AG20443 (cell line): ENCODE measurements at regions not wholly inside any gene's neighbourhood (a gene's known extent, or its start where the extent isn't known, plus 50 kb on each side); places are given as distances from the start of the nearest gene placed in this dataset.

Experiments used
- DNase-seq: peaks from one replicate; pipeline ENCODE4 v3.0.0; 2012; ENCODE audit warnings: low spot score, mixed read lengths

DNA sequence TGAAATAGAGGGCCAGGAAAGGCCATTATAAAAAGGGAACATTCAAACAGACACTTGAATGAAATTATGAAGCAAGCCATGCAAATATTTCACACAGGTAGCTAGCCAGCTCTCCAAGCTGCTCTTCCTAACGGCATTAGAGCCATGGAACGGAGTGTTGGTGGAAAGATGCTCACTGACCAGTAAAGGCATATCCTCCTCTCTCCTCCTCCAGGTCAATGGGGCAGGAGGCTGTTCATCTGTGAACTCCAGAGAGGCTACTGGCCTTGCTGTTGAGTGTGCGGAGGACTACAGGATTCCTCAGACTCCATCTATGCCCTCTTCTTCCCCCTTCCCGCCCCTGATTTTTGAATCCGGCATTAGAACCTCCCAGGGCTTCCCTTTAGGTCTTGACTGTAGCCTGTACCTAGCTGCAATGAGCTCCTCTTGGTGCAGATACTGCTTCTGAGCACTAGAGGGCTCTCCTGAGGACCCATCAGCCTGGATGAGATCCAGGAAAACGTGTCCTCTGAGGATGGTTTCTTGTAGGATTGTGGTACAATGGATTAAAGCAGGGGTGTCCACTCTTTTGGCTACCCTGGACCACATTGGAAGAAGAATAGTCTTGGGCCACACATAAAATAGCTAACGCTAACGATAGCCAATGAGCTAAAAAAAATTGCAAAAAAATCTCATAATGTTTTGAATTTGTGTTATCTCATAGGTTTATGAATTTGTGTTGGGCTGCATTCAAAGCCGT is 162.2 kb downstream of the SREK1 start:
- DNase-seq = peak; percentile 86

DNA sequence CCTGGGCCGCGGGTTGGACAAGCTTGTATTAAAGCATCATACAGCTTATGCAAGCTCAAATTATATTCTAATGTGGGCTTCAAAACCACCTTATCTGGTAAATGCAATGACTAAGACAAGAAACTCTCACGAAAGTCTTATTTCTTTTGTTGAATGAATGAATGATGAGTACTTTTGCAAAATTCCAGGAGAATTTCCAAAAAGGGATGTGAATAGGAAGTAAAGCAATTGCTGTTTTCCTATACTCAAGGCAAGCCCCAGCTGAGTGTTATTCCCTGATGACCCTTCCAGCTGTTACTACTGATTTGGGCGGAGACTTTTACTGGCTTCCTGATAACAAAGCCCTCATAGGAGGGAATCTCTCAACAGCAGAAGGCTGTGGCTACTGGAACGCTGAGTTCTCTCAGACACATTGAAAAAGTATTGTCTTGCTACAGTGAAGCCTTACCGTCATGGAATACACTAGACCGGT is 162.8 kb downstream of the SREK1 start:
- no peak for DNase-seq

DNA sequence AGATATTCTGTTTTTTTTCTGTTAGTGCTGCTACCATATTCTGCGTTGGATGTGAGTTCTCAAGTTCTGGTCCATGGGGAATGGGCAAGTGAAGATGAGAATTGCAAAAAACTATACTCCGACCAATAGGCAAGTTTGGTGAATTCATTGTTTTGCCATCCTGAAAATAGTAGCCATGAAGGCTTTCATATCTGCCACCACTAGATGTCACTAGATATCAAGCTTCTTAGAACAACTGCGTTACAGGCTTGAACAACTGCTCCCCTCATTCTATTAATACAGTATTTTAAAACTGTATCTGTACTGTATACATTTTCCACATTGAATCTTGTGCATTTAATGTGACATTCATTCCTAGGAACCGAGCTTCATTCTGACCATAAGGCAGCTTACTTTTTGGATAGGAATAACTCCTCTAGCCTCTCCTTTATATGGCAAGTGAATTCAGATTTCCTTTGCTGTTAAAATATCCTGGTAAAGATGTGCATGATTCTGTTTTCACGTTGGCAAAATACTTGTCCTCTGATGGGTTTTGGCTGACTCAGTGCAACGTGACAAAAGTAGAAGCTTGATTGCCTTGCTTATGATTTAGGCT is 163.6 kb downstream of the SREK1 start:
- peak; percentile 70 for DNase-seq

DNA sequence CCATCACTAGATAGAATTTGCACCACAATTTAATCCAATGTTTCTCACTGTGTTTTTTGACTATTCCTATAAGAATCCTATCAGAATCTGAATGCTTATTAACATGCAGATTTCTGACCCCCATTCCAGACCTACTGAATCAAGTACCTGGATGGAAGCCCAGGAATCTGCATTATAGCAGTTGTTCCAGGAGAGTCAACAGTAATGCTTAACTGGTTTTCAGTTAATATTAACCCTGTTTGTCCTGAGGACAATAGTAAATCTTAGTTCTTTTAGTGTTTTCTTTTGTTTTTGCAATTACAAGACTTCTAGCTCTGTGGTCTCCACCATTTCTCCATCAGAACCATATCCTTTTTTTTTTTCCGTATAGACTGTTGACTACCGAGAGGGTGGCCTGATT is 168.2 kb downstream of the SREK1 start:
- DNase-seq = no peak

DNA sequence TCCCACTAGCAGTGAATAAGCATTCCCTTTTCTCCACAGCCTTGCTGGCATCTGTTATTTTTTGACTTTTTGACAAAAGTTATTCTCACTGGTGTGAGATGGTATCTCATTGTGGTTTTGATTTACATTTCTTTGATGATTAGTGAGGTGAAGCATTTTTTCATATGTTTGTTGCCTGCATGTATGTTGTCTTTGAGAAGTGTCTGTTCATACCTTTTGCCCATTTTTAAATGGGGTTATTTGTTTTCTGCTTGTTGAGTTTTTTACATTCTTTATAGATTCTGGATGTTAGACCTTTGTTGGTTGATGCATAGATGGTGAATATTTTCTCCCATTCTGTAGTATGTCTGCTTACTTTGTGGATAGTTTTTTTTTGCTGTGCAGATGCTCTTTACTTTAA is 171.7 kb downstream of the SREK1 start:
- DNase-seq = no peak

DNA sequence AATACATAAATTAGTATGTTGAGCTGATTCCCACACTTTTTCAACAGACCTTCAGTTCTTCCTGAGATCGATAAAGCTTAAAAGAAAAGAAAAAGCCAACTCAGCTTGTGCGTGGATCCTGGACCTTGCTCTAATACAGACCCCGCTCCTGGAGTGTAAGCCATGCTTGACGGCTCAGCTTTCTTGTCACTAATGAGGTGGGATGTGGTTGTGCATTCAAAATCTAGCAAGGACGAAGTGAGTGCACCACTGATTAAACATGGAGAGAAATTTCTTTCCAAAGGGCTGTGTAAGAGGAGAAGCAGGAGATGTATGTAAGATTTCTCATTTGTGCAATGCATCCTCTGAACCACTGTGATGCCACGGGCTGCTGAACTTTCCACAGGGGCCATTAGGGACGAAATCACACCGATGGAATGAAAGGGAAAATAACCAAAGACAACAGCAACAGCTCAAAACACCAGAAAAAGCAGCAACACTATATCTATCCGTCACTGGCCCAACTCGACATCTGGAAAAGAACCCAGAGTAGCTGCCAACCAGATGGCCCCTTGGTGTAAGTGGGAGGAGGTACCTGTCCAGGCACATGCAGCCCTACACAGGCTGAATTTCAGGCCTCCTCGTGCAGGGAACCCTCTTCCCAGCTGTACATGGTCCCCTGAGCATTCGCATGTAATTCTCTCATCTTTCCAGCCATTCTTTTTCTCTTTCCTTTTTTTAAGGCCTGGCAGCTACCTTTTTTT is 178.9 kb downstream of the SREK1 start:
- no peak for DNase-seq

DNA sequence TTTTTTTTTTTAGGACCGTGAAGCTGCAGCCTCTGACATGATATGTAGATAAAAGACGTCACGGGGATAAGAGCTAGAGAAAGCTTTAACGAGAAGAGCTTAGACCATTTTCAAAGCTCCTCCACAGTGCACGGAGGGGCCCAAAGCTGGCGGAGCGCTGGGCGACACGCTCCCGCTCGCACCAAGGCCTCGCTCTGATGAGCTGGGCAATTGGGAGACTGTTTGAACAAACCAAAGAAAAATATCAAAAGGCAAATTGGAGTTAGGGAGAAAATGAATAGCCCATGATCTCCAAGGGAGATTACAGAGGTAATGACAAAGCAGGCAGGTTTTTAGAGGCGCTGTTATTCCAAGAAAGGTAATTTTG is 179.4 kb downstream of the SREK1 start:
- DNase-seq = no peak

DNA sequence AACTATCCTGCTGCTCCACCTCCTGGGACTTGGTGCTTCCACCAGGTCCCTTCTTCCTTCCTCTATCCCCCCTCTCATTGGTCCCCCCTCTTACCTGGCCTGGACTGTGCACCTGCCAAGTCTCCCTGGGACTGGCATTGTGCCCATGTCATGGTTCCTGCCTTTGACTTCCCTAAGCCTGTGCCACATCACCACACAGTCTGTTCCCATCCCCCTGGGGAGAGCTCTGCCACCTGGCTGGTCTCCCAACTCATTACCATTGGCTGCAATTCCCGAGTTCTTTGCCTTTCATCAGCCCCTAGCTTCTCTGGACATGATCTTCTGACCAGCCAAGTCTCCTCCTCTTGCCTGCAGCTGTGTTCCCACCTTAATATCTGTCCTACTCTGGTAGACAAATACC is 180.3 kb downstream of the SREK1 start:
- DNase-seq = no peak

DNA sequence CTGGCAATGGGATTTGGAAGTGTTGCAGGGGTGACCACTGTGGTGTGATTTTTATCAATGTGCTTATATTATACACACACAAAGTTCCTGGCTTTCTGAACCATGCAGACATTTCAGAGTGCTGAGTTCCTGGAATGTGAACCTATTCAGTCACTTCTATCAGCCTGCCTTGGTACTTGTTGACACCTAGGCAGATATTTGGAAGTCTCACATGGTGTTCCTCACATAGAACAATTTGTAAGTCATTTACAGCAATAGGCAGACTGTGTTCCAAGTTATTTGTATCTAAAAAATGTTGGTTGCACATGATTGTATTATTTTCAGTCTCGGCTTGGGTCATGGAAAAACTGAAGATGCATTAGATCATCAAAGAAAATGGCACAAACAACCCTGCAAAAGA is 182.2 kb downstream of the SREK1 start:
- no peak for DNase-seq

DNA sequence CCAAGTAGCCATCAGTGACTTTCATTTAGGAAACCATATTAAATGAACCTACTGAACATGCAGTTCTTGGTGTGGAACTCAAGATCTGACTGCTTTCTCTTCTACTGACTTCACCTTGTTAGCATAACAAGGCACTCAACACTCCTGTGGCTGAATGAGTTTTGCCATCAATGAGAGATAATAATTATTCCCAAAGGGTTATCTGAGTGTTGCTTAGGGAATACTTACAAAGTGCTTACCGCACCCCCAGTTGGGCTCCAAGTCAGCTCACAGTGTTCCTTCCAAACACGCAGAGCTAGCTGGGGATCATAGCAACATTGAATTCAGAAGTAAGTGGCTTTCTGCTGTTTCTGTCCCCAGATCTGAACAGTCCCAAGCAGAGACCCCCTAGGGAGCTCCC is 182.9 kb downstream of the SREK1 start:
- no peak for DNase-seq

DNA sequence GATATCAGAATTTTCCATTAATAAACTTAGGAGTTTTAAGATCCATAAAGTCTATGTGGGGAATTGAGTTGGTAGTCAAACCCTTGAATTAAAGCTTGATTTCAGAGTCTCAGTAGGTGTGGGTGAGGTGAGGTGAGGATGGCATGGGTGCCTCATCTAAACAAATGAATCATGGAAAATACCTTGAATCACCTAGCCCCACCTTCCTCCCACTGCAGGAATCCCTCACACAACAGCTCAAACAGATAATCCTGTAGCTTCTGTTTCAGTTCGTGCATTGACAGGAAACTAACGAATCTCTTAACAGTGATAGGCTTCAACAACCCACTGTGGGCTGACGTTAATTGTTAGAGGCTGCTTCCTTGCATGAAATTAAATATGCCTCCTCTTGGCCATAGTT is 185.0 kb downstream of the SREK1 start:
- DNase-seq = no peak

DNA sequence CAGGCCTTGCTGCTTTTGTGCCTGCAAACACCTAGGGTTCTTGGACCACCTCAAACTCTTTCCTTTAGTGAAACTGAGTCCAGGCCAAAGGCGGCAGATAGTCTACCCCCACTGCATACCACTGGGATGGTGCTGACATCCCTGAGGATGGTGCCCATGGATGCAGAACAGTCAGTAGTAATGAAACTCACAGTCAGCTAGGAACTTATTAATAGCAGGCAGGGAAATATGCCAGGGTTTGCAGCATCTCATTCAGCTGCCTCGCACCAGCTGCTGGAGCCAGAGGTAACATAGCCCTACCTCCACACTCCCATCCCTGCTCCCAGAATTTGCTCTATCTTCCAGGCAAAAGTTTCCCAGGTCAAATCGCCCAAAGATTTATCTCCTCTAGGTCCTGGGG is 189.1 kb downstream of the SREK1 start:
- DNase-seq = no peak

DNA sequence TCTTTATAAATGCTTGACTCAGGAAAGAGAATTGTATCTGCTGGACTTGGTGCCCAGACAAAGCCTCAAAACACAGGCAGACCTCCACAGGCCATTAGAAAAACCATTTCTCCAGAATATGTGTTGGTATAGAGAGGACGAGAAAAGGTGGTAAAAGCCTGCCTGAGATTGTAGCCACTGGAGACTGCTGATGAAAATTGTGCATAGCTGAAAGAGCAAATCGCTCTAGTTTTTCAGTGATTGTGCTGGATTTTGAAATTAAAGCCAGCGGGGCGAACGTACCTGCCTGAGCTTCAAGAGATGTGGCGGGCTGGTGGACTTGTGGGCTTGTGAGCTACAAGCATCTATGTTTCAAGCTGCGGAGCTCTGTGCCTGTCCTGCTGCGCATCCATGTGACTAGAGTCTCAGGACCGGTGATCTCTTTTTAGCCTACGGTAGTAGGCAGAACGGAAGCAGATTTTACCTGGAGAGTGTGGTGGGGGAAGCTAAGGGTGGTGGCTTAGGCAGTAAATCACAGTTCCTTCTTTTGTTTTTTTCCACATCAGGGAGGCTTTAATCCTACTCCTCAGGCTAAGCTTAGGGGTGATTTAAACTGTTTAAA is 193.6 kb downstream of the SREK1 start:
- DNase-seq = no peak

DNA sequence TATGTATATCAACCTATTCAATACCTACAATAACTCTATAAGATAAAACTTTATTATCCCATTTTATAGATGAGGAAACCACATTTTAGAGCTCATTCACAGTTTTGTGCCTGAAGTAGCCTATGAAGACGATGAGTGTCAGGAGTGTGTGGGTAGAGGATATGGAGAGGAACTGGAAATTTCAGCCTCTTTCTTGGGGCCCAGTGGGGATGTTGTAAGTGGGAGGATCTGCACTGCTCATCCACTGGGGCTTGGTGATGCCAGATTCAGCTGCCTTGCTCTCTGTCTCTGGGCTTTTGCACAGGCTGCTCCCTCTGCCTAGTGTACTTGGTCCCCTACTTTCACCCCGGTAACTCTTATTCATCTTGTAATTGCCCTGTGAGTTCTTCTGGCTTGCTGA is 194.7 kb downstream of the SREK1 start:
- DNase-seq = no peak

DNA sequence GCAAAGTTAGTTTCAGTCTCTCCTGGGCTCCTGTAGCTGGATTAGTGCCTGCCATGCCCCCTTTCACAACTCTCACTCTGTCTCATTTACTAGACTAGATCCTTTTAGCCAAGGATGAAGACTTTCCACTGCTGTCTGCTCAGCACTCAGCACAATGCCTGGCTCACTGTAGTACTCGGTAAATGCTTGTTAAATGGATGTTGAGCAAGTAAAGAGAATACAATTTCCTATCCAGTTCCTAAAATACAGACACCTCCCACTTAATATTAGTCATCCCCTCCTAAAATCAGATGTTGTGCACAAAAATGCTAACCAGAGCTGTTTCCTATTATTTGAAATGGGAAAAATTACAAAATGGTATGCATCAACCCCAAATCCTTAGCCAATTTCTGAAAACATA is 195.8 kb downstream of the SREK1 start:
- DNase-seq = no peak

DNA sequence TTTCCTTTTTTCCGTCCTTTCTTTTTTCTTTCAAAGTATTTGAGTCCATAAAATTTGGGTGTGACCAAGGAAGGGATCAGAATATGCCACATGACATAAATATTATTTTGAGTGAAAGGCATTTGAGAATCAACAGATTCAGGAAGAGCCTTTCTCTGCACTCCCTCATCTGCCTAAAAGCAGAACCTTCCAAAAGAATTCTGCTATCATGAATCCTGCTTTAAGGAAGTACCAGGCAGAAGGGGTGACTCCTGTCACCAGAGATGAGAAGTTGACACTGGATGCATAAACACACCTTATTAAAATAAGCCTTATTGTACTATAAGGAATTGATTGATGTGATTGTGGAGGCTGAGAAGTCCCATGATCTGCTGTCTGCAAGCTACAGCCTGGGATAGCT is 196.7 kb downstream of the SREK1 start:
- DNase-seq = no peak

DNA sequence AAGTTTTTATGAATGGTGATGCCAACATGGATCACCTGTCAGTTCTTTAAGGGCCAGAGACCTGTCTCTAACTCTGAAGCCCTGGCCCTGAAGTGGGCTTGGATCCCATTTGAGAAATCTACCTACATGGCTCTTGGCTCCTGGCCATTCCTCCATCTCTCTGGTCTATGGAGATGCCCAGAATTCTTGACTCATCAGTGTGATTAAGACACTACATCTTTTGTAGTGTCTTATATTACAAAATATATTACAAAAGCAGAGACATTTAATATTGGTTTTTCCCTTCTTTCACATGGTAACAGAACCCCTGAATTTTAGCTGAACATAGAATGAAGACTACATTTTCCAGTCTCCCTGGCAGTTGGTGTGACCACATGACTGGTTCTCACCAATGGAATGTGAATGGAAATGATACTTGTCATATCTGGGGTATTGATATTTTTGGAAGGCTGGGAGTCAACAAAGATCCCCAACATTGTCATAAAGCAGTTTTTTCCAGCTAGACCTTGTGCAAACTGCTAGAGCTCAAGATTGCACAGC is 198.3 kb downstream of the SREK1 start:
- no peak for DNase-seq

DNA sequence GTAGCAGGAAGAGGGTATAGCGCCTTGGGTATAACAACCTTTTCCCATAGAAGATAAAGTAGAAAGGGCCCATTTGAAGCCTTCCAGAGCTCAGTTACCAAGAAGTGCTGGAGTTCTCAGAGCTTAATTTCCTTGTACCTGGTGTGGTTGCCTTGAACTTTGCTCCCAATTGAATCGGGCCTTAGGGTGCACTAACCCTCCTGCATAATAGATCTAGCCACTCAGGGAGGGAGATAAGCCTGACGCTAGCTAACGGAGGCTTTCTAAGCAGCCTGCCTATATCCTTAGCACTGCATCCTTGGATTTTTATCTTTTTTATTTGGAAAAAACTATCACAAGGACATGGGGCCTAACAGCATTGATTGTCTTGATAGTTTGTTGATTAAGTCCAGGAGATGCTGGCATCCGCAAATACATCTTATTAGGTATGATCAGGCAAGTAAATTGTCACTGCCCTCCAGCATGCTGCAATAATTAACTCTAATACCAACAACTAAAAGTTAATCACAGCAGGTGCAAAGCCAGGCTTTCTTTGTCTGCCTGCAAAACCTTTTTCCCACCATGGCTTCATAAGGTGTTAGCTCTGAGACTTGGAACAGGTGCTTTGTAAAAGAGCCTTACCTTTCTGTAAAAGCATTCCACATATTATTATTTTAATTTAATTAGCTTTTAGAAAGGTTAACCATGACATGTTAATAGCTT is 199.4 kb downstream of the SREK1 start:
- no peak for DNase-seq

DNA sequence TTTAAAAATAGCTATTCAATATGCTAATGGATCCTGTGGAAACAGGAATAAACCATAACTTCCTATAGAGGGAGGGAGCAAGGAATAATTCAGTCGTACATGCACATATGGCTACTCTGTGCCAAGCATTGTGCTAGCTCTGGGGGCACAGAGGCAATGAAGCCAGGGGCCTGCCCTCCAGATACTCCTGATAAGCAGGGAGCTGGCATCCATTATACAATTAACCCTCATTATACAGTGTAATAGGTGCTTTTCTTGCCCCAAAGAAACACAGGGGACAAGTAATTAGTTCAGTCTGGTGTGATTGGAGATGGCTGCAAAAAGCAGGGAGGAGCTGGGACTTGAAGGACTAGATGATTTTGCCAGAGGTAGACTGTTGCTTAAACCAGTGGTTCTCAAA is 200.4 kb downstream of the SREK1 start:
- no peak for DNase-seq

DNA sequence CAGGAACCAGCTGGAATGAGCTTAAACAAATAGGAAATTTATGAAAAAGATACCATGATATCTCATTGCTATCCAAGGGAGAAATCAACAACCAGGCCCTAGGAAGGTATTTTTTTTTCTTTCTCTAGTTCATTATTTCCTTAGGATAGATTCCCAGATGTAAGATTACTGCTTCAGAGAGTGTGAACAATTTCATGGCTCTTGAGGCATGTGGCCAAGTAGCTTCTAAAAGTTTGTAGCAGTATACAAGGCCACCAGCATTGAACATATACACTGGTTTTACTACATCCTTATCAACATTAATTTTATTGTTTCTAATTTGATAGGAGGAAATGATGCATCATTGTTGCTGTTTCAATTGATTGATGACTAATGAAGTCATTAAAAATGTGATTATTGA is 201.2 kb downstream of the SREK1 start:
- DNase-seq = no peak

DNA sequence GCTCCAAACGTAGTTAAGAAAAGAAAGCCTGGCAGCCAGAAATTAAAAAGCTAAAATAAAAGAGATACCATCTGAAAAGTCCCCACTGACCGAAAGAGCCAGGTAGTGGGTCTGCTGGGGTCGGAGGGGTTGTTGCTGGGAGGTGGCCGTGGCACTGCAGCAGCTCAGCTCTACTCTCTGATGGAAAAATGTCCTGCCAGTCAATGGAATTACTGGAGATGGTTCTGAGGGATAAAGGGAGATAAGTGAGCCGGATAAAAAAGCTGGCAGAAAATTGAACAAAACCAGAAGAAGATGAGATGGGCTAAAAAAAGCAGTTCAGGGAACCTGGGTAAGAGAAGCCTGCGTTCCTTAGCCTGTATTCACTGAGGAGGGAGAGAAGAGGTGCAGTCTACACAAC is 202.8 kb downstream of the SREK1 start:
- DNase-seq = no peak
